AG09309 (cell line): ENCODE measurements at regions not wholly inside any gene's neighbourhood (a gene's known extent, or its start where the extent isn't known, plus 50 kb on each side); places are given as distances from the start of the nearest gene placed in this dataset.

ENCODE experiments used
- DNase-seq: peaks from one replicate; pipeline ENCODE4 v3.0.0-alpha.2; 2010; ENCODE audit warnings: low read depth
- H3K4me3 ChIP-seq: 2 replicates; pipeline ENCODE4 v1.5.1; 2011; ENCODE audit warnings: mild to moderate bottlenecking, low read depth, low read length, moderate library complexity; ENCODE audit not compliant: control insufficient read depth
- TF ChIP-seq, protein P1 (sequence below): IDR thresholded peaks from 2 replicates; pipeline ENCODE4 v1.5.1; 2011; ENCODE audit warnings: mild to moderate bottlenecking, low read depth, low read length, inconsistent platforms; ENCODE audit not compliant: insufficient read depth, control insufficient read depth; ENCODE audit errors: missing control alignments

DNA sequence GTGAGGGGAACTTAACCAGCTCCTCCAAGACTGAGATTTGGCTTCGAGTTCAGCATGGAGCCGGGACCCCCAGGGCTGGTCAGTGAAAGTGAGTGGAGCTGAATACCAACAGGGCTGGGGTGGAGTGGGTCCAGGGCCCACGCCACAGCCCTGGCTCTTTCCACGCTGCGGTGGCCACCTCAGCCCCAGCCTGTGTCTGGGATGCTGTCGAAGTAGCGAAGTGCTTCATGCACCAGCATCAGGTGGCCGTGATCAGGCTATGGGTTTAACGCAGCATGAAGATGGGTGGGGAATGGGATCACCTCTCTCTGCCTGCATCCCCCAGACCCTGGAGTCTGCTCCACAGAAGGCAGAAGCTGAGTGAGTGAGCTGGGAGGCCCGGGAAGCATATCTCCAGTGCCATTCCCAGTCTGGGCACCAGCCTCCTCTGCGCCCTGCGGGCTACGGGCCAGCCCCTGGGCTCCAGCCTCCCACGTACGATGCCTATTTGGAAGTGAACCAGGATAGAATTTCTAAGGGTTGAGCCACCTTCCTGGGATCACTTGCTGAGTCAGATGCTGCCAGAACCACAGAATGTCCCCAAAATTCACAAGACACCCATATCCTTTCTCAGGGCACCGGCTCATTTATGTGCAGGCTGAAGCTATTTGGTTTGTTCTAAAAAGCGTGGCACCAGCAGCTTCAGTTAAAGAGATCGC, 131.1 kb upstream of the CHST15 start:
- TF ChIP-seq, protein P1, sequence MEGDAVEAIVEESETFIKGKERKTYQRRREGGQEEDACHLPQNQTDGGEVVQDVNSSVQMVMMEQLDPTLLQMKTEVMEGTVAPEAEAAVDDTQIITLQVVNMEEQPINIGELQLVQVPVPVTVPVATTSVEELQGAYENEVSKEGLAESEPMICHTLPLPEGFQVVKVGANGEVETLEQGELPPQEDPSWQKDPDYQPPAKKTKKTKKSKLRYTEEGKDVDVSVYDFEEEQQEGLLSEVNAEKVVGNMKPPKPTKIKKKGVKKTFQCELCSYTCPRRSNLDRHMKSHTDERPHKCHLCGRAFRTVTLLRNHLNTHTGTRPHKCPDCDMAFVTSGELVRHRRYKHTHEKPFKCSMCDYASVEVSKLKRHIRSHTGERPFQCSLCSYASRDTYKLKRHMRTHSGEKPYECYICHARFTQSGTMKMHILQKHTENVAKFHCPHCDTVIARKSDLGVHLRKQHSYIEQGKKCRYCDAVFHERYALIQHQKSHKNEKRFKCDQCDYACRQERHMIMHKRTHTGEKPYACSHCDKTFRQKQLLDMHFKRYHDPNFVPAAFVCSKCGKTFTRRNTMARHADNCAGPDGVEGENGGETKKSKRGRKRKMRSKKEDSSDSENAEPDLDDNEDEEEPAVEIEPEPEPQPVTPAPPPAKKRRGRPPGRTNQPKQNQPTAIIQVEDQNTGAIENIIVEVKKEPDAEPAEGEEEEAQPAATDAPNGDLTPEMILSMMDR, result no peak
- no peak overlapping the region for H3K4me3 ChIP-seq
- peak; percentile 11 for DNase-seq

- DNase-seq, result no peak
- H3K4me3 ChIP-seq, result no peak overlapping the region
- TF ChIP-seq, protein P1, result no peak
These were observed 130.3 kb upstream of the CHST15 start for GRCh38 chr10:124223711-124224085.

DNA sequence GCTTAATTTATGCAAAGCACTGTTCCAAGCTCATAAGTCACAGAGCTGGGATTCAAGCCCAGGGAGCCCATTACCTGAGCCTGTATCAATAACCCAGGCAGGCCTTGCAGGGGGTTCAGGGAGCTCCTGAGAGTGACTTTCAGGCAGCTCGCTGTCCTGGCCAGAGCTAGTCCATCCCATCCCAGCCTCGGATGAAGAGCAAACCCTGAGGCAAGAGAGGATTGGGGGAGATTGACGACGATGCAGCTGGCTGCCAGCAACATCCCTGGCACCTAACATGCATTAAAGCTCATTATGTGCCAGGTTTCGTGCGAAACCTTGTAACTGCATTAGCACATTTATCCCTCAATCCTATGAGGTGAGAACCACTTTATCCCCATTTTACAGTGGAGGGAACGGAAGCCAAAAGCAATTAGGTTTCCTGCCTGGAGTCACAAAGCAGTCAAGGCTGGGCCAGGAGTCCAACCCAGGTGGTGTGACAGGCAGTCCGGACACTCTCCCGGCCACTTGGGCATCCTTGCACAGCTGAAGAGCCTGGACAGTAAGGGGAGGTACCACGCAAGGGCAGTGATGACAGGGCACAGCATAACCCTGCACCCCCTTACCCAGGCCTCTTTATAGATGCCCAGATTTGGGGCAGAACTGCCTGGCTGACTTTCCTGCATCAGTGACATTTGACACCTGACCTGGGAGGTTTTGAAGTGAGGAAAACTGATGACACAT, 129.8 kb upstream of the CHST15 start:
- no peak for DNase-seq
- TF ChIP-seq, protein P1, result no peak
- no peak overlapping the region for H3K4me3 ChIP-seq

DNA sequence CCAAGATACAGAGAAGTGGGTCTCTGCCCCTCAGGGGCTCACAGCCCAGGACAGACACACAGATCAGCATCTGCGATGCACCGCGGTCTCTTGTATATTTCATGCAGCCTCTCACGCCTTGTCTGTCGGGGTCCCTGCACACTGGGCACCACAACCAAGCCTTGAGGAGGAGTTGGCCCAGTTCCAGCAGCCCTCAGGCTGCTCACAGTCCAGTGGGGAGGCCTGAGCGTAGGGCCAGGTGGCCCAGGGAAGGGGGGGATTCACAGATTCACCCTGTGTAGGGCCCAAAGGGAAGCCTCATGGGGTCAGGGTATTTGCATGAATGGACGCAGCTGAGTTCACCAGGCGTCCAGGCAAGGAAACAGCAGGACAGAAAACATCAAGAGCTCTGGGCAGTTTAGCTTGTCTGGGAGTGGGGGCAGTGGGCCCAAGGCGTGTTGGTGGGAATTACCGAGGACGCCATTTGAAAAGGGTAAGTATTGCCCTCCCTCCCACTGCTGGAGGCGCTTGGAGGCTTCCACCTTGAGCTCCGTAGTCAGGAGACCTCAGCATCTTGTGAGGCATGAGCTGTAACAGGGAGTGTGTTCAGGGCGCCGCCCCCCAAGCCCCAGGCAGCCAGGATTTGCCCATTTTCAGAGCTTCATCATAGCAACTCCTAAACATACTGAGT, 129.1 kb upstream of the CHST15 start:
- DNase-seq, result no peak
- no peak overlapping the region for H3K4me3 ChIP-seq

GRCh38 chr10:124221356-124222317, 128.2 kb upstream of the CHST15 start:
- DNase-seq, result no peak
- no peak overlapping the region for H3K4me3 ChIP-seq
- TF ChIP-seq, protein P1, result no peak

More for the DNA sequence above, 129.1 kb upstream of the CHST15 start:
- TF ChIP-seq, protein P1, result no peak

- TF ChIP-seq, protein P1, result no peak
- no peak overlapping the region for H3K4me3 ChIP-seq
- no peak for DNase-seq
These were observed 127.6 kb upstream of the CHST15 start for GRCh38 chr10:124220971-124221355.
